BE2C (cell line): ENCODE measurements at regions not wholly inside any gene's neighbourhood (a gene's known extent, or its start where the extent isn't known, plus 50 kb on each side); places are given as distances from the start of the nearest gene placed in this dataset.
A peak's percentile ranks its signal among the peaks of the same experiment; 100 is the strongest.

Experiments used
- DNase-seq: peaks from one replicate; pipeline ENCODE4 v3.0.0-alpha.2; 2020
- H3K27me3 ChIP-seq: fragments of 250-450 bp; sonication (Bioruptor Pico); 2 replicates; pipeline ENCODE4 v1.5.1; 2020; ENCODE audit warnings: mild to moderate bottlenecking
- H3K36me3 ChIP-seq: fragments of 250-450 bp; sonication (Bioruptor Pico); 2 replicates; pipeline ENCODE4 v1.5.1; 2020; ENCODE audit warnings: mild to moderate bottlenecking
- H3K4me1 ChIP-seq: fragments of 250-450 bp; sonication (Bioruptor Pico); 2 replicates; pipeline ENCODE4 v1.5.1; 2020
- H3K4me3 ChIP-seq: 2 replicates; pipeline ENCODE4 v1.5.1; 2011; ENCODE audit warnings: low read depth, low read length
- H3K9me3 ChIP-seq: fragments of 250-450 bp; sonication (Bioruptor Pico); 2 replicates; pipeline ENCODE4 v1.5.1; 2020
- TF ChIP-seq, protein P1 (sequence below): IDR thresholded peaks from 2 replicates; pipeline ENCODE4 v1.5.1; 2012; ENCODE audit warnings: mild to moderate bottlenecking, low read depth, low read length

DNA sequence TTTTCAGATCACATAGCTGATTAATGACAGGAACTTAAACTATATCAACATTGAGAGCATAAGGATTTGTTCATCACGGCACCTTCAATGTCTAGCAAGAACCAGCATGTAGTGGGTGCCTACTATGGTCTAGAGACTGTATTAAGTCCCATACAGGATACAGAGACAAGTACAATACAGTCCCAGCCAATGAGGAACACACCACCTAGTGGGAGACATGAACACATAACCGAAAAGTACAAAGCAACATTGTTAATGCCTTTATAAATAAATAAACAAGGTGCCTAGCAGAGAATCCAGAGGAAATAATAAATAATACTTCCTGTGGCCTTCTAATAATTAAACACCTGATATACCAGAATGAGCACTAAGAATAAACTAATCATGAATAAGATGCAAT lies 87.7 kb upstream of the OPCML start:
- TF ChIP-seq, protein P1, sequence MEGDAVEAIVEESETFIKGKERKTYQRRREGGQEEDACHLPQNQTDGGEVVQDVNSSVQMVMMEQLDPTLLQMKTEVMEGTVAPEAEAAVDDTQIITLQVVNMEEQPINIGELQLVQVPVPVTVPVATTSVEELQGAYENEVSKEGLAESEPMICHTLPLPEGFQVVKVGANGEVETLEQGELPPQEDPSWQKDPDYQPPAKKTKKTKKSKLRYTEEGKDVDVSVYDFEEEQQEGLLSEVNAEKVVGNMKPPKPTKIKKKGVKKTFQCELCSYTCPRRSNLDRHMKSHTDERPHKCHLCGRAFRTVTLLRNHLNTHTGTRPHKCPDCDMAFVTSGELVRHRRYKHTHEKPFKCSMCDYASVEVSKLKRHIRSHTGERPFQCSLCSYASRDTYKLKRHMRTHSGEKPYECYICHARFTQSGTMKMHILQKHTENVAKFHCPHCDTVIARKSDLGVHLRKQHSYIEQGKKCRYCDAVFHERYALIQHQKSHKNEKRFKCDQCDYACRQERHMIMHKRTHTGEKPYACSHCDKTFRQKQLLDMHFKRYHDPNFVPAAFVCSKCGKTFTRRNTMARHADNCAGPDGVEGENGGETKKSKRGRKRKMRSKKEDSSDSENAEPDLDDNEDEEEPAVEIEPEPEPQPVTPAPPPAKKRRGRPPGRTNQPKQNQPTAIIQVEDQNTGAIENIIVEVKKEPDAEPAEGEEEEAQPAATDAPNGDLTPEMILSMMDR, result peak; percentile 31
- no peak for DNase-seq
- Histone ChIP-seq H3K9me3 (no peaks in the 10 kb centered on the region), H3K4me3 (no peak overlapping the region), H3K27me3 (peaks cover 9% of the 10 kb centered on the region; the same call in 1 of the 2 replicates), H3K4me1 (no peaks in the 10 kb centered on the region), H3K36me3 (no peaks in the 10 kb centered on the region)

DNA sequence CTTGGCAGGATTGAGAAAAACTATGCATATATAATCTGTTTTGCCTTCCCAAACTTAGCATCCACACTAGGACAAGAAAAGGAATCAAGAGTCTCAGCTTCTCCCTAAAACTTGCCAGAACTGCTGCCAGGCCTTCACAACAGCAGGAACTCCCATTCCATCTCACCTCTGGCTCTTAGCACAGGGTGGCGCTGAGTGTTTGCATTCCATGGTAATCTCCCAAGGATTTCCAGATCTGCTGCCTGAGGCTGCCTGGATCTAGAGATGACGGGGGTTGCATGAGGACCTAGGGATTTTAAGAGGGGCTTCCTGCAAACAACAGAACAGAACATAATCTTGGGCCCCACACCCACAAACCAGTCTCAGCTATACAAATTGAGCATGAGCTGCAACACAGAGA lies 87.1 kb upstream of the OPCML start:
- no peak for DNase-seq
- H3K27me3 ChIP-seq, result peaks cover 5% of the 10 kb centered on the region; the same call in 1 of the 2 replicates
- no peak overlapping the region for H3K4me3 ChIP-seq
- H3K4me1 ChIP-seq, result no peaks in the 10 kb centered on the region
- H3K36me3 ChIP-seq, result no peaks in the 10 kb centered on the region
- TF ChIP-seq, protein P1, result no peak
- no peaks in the 10 kb centered on the region for H3K9me3 ChIP-seq

DNA sequence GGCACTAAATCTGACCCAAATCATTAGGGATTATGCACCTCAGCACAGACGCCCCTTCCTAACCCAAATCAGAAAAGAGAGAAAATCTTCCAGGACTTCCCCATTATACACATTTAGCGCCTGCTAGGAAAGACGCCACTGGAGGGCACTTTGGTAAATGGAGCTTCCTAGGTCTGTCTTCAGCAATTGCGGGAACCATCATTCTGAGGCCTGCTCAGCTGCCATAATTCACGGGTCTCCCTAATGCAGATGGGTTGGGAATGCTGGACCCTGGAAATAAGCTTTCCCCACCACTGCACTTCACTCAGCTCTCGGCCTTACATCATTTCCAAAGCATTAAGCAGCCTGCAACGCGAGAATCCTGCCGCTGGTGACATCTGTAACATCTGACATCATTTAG lies 86.2 kb upstream of the OPCML start:
- no peak for DNase-seq
- no peak overlapping the region for H3K4me3 ChIP-seq
- H3K9me3 ChIP-seq, result no peaks in the 10 kb centered on the region
- TF ChIP-seq, protein P1, result no peak
- H3K36me3 ChIP-seq, result no peaks in the 10 kb centered on the region
- H3K27me3 ChIP-seq, result peaks cover 5% of the 10 kb centered on the region; the same call in 1 of the 2 replicates
- no peaks in the 10 kb centered on the region for H3K4me1 ChIP-seq

DNA sequence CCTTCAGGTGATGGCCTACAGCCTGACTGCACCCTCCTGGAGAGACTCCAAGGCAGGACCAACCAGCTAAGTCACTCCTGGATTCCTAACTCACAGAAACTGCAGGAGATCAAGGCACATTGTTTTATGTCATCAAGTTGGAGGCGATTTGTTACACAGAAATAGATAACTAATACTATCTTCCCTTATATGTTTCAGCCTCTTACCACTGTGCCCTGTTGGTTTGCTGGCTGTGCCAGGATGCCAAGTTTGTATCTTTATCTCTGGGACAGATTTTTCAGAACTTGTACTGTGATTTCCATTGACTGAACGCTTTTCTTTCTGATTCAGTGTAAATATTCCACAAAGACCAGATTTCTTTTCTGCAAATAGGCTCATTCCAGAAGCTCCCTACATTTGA lies 76.2 kb upstream of the OPCML start:
- H3K4me1 ChIP-seq, result no peaks in the 10 kb centered on the region
- no peaks in the 10 kb centered on the region for H3K36me3 ChIP-seq
- TF ChIP-seq, protein P1, result no peak
- peaks cover 3% of the 10 kb centered on the region; the same call in 1 of the 2 replicates for H3K27me3 ChIP-seq
- no peaks in the 10 kb centered on the region for H3K9me3 ChIP-seq
- H3K4me3 ChIP-seq, result no peak overlapping the region
- no peak for DNase-seq

DNA sequence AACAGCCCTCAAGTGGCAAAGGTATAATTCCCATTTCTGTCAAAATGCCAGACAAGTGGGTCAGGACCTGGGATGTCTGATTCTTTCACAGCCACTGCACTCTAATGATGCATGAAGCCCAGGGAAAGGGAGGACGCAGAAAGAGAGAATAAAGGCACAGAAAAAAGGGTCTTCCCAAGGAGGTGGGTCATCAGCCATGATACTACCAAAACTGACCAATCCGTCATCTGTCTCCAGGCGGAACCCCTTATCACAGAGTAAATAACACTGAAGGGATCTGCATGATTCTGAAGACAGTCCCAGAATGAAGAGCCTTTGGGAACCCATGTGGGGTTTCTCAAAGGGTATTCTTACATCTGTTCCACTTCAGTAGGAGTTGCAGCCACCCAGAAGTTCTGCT lies 73.8 kb upstream of the OPCML start:
- Histone ChIP-seq H3K4me3 (no peak overlapping the region), H3K36me3 (no peaks in the 10 kb centered on the region), H3K4me1 (no peaks in the 10 kb centered on the region), H3K9me3 (no peaks in the 10 kb centered on the region), H3K27me3 (peaks cover 3% of the 10 kb centered on the region; the same call in 1 of the 2 replicates)
- no peak for DNase-seq
- TF ChIP-seq, protein P1, result no peak

DNA sequence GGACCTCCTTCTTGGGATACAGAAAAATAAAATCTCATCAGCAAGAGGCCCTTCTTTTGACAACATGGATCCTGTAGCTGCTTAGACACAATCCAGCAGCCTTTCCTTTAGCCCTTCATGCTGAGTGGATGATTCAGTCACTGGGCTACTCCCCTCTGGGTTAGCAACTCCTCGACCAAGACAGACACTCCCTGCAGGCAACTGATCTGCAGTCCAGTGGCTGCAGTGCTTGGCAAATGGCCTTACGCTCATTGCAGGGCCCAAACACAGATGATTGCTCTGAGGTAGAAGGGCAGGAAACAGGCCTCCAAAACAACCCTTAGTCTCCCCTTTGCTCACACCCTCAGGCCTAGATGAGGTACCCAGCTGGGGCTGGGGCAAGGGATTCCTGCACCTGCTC lies 73.2 kb upstream of the OPCML start:
- no peaks in the 10 kb centered on the region for H3K9me3 ChIP-seq
- H3K4me3 ChIP-seq, result no peak overlapping the region
- no peaks in the 10 kb centered on the region for H3K36me3 ChIP-seq
- DNase-seq, result no peak
- TF ChIP-seq, protein P1, result no peak
- H3K4me1 ChIP-seq, result no peaks in the 10 kb centered on the region
- H3K27me3 ChIP-seq, result peaks cover 3% of the 10 kb centered on the region; the same call in 1 of the 2 replicates
